ENCODE measurements at regions not wholly inside any gene's neighbourhood (a gene's known extent, or its start where the extent isn't known, plus 50 kb on each side); places are given as distances from the start of the nearest gene placed in this dataset.

GRCh38 chr13:80137994-80138393, 202.9 kb downstream of the SPRY2 start:
- H3K27me3 Mint-ChIP-seq (ENCODE audit: insufficient read depth): no peaks in the 10 kb centered on the region
- no peak overlapping the region for H3K27ac ChIP-seq (ENCODE audit: low read depth, low read length)
- H3K36me3 ChIP-seq (ENCODE audit: control insufficient read depth, insufficient read depth, low read length): no peaks in the 10 kb centered on the region
- DNase-seq: no peak
- no peaks in the 10 kb centered on the region for H3K9me3 Mint-ChIP-seq
- TF ChIP-seq CTCF (conservative IDR thresholded peaks at IDR 0.05): no peak
- no peaks in the 10 kb centered on the region for H3K36me3 Mint-ChIP-seq (ENCODE audit: low read depth)
- H3K4me3 Mint-ChIP-seq: no peak overlapping the region
- no peak overlapping the region for H3K9ac ChIP-seq (ENCODE audit: extremely low read depth, low read length, poor library complexity, severe bottlenecking)
- no peak overlapping the region for H3K27ac Mint-ChIP-seq
- H3K4me1 Mint-ChIP-seq: peaks cover 26% of the 10 kb centered on the region
- H3K4me1 ChIP-seq (ENCODE audit: control insufficient read depth, insufficient read depth, low read length): peaks cover 7% of the 10 kb centered on the region
- H3K9me3 ChIP-seq (ENCODE audit: control insufficient read depth, low read length): no peaks in the 10 kb centered on the region
- no peak overlapping the region for H3K4me3 ChIP-seq (ENCODE audit: low read length)
- WGBS, 2 experiments (ENCODE audit: insufficient coverage in 1 of 2, insufficient read length in 1 of 2): 84 to 91% methylated on average over 3 of the region's 3 CpGs
- H3K27me3 ChIP-seq (ENCODE audit: control insufficient read depth, insufficient read depth, low read length, poor library complexity, severe bottlenecking): no peaks in the 10 kb centered on the region

- Mint-ChIP-seq H3K4me1 (peaks cover 35% of the 10 kb centered on the region), H3K9me3 (no peaks in the 10 kb centered on the region), H3K36me3 (ENCODE audit: low read depth) (no peaks in the 10 kb centered on the region), H3K4me3 (no peak overlapping the region), H3K27ac (no peak overlapping the region), H3K27me3 (ENCODE audit: insufficient read depth) (no peaks in the 10 kb centered on the region)
- Histone ChIP-seq H3K4me1 (ENCODE audit: control insufficient read depth, insufficient read depth, low read length) (peaks cover 11% of the 10 kb centered on the region), H3K9ac (ENCODE audit: extremely low read depth, low read length, poor library complexity, severe bottlenecking) (no peak overlapping the region), H3K27ac (ENCODE audit: low read depth, low read length) (no peak overlapping the region), H3K27me3 (ENCODE audit: control insufficient read depth, insufficient read depth, low read length, poor library complexity, severe bottlenecking) (no peaks in the 10 kb centered on the region), H3K9me3 (ENCODE audit: control insufficient read depth, low read length) (no peaks in the 10 kb centered on the region), H3K4me3 (ENCODE audit: low read length) (no peak overlapping the region), H3K36me3 (ENCODE audit: control insufficient read depth, insufficient read depth, low read length) (no peaks in the 10 kb centered on the region)
- DNase-seq: no peak
- 36 to 65% methylated on average over 1 to 2 of the region's 2 CpGs for WGBS, 2 experiments (ENCODE audit: insufficient coverage in 1 of 2, insufficient read length in 1 of 2)
- TF ChIP-seq CTCF (conservative IDR thresholded peaks at IDR 0.05): no peak
These were observed 206.6 kb downstream of the SPRY2 start for GRCh38 chr13:80134346-80134745.

- TF ChIP-seq CTCF (conservative IDR thresholded peaks at IDR 0.05): no peak
- Mint-ChIP-seq H3K27me3 (ENCODE audit: insufficient read depth) (no peaks in the 10 kb centered on the region), H3K36me3 (ENCODE audit: low read depth) (no peaks in the 10 kb centered on the region), H3K9me3 (no peaks in the 10 kb centered on the region), H3K4me1 (peaks cover 35% of the 10 kb centered on the region), H3K4me3 (no peak overlapping the region), H3K27ac (no peak overlapping the region)
- no peak overlapping the region for H3K27ac ChIP-seq (ENCODE audit: low read depth, low read length)
- no peak for DNase-seq
- no peak overlapping the region for H3K4me3 ChIP-seq (ENCODE audit: low read length)
- H3K27me3 ChIP-seq (ENCODE audit: control insufficient read depth, insufficient read depth, low read length, poor library complexity, severe bottlenecking): no peaks in the 10 kb centered on the region
- no peaks in the 10 kb centered on the region for H3K9me3 ChIP-seq (ENCODE audit: control insufficient read depth, low read length)
- WGBS, 2 experiments (ENCODE audit: insufficient coverage in 1 of 2, insufficient read length in 1 of 2): 38 to 61% methylated on average over 3 to 6 of the region's 6 CpGs
- no peak overlapping the region for H3K9ac ChIP-seq (ENCODE audit: extremely low read depth, low read length, poor library complexity, severe bottlenecking)
- H3K4me1 ChIP-seq (ENCODE audit: control insufficient read depth, insufficient read depth, low read length): peaks cover 11% of the 10 kb centered on the region
- no peaks in the 10 kb centered on the region for H3K36me3 ChIP-seq (ENCODE audit: control insufficient read depth, insufficient read depth, low read length)
These were observed 207.2 kb downstream of the SPRY2 start for GRCh38 chr13:80133631-80134261.
